ENCODE measurements at regions not wholly inside any gene's neighbourhood (a gene's known extent, or its start where the extent isn't known, plus 50 kb on each side); places are given as distances from the start of the nearest gene placed in this dataset.
"Not testable (repeated sequence)": the region's sequence is repeated elsewhere in the genome, so short reads cannot be mapped to it uniquely, and the experiment has no call there.

DNA sequence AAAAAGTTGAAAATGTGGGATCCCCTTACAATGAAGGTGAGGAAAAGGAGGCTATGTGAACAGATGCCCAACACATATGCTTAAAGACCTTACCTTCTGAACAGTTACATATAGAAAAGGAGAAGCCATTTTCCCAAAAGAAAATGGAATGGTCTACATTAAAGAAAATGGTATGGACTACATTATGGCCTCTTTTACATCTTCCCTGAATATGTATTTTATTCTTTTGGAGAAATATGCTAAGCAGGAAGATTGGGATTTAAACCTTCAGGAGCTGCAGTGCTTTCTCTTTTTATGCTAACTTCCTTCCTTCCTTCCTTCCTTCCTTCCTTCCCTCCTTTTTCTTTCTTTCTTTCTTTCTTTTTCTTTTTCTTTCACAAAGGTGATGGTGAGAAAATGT lies 155.4 kb downstream of the SEC23IP start:
- no peak for DNase-seq (ENCODE audit: low read depth in 4 of 4, low spot score in 2 of 4)

DNA sequence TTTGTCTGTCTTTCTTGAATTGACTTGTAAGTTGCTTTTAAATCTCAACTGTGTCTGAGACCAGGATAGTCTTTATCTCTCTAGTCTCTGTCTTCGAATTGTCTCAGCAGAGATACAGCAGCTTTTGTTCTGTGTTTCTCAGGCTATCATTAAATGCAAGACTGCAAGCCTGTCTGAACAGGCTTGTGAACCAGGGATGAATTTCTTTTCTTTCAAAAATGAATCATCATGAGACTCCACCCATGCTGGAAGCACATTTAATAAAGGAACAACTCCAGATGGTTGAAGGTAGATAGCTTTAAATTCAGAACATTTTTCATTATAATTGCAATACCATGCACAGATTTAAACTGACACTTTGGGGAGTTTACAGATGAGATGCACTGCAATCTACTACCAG lies 155.9 kb downstream of the SEC23IP start:
- no peak for DNase-seq (ENCODE audit: low read depth in 4 of 4, low spot score in 2 of 4)

DNA sequence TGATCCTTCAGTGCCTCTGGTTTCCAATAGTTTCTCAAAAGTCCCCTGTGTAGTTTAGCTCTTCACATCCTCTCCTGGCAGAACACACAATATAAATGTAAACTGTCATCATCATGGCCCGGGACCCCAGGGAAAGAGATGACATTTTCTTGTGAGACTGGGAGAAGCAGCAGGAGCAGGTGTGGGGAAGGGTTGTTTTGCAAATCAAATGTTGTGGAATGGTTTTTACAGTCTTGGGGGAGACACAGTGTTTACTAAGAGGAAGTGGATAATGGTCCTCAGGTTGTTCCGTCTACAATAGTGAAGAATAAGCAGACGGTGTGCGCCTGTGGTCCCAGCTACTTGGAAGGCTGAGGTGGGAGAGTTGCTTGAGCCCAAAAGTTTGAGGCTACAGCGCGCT lies 159.1 kb downstream of the SEC23IP start:
- DNase-seq (ENCODE audit: low read depth in 4 of 4, low spot score in 2 of 4), result no peak

DNA sequence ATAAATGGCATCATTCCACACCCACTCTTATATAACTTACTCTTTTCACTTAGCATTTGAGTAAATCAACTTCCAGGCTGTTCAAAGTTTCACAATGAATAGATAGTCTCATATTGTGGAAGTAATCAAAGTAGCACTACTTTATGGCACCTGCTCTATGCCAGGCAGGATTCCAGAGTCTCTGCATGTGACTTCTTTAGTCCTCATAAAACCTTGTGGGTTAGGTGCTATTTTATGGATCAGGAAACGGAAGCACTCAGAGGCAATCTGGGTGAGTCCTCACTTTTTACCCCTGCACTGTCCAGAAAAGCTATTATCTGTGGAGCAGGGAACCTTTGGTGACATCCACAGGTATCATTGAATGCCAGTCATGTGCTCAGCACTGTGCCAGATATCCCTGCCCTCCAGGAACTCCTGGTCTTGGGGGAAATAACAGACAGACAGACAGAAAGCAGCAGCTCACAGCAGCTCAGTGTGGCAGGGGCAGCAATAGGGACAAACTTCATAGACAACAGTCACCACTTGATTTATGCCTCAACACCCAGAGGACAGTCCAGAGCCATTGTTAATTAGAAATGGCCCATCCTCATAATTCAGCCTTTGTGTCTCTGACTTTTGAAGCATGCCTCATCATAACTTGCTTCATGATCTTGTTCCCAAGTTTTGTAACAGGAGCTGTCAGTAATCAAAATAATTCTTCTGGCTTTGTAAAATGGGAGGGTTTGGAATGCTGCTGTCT lies 160.6 kb downstream of the SEC23IP start:
- DNase-seq (ENCODE audit: low read depth in 4 of 4, low spot score in 2 of 4), result no peak

DNA sequence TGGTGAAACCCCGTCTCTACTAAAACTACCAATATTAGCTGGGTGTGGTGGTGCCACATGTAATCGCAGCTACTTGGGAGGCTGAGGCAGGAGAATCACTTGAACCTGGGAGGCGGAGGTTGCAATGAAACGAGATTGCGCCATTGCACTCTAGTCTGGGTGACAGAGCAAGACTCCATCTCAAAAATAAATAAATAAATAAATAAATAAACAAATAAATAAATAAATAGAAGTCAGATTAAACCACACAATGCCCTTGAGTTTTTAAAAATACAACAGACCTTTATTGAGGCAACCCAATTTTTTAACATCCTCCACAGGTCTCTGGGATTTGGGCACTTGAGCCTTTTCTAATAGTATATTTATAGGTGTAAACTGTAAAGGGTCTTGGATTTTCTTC lies 167.3 kb downstream of the SEC23IP start:
- DNase-seq (ENCODE audit: low read depth in 4 of 4, low spot score in 2 of 4), result not testable (repeated sequence)

DNA sequence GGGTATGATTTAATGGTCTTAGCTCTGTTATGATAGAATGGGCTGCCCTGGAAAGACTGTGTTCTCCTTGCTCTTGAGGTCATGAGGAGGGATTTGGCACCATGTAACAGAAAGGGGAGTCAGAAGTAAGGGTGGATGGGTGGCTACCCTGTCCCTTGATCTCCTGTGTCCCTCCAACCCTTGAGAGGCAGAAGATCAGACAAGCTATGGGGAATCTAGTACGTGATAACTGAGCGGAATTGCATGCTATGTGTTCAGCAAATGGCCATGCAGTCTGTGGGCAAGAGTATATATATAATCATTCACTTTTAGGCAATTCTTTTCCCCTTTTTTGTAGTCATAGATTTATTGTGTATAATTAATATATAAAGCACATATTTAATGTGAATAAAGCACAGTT lies 174.9 kb downstream of the SEC23IP start:
- DNase-seq (ENCODE audit: low read depth in 4 of 4, low spot score in 2 of 4), result no peak

DNA sequence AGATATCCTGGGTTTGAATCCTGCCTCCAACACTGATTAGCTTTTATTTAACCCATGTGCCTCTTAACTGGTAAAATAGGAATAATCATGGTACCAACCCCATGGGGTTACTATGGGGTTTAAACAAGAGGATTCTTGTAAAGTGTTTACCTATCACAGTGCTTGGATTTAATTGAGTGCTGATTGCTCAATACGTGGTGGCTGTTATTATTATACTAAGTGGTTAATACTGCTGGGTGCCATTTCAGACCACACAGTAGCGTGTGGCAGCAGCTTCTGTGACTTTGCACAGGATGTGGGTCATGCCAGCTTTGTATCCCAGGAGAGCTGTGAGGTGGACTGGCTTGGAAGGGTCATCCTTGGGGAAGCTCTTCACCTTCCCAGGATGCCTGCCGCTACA lies 177.2 kb downstream of the SEC23IP start:
- no peak for DNase-seq (ENCODE audit: low read depth in 4 of 4, low spot score in 2 of 4)

DNA sequence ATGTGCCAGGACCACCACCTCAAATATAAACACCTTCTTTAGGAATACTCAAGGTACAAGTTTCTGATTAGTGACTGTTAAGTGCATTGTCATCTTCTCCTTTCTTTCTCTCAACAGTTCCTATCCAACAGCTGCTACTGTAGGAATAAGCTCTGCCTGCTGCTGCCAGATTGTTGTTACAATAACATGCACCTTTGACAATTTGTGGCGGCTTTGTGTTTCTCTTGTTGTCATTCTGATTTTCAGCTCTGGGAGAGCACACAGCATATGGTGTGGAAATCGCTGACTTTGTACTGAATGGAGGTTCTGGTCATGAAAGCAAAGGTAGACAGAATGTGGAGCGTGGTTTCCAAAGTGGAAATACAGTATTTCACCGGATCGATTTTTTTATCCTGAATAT lies 182.8 kb downstream of the SEC23IP start:
- no peak for DNase-seq (ENCODE audit: low read depth in 4 of 4, low spot score in 2 of 4)

DNA sequence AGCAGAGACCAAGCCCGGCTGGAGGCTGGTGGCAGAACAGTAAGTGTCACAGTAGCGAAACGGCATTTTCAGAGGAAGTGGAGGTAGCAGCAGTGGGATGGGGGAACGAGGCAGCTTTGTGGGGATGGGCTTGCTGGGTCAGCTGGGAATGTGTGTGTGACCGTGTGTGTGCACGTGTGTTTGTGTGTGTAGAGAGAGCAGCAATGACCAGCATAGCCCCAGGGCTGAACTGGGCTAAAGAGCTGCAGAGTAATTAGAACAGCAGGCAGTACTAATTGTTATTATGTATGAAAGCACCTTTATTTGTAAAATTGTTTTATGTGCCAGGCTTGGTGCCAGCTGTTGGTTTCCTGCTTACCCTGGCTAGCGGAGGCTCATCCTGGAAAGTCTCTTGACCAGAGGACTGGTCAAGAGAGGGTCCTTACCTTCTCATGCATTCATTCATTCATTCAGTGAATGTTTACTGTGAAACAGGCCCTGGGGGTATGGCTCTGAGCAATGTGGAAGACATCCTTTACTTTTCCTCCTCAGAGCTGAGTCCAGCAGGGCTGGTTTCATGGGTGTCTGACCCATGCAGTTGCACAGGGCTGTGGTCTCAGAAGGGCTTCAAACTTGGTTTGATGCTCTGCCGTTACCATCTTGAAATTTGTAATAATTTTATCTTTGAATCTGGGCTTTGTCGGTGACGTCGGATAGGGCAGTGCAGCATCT lies 184.6 kb downstream of the SEC23IP start:
- no peak for DNase-seq (ENCODE audit: low read depth in 4 of 4, low spot score in 2 of 4)

DNA sequence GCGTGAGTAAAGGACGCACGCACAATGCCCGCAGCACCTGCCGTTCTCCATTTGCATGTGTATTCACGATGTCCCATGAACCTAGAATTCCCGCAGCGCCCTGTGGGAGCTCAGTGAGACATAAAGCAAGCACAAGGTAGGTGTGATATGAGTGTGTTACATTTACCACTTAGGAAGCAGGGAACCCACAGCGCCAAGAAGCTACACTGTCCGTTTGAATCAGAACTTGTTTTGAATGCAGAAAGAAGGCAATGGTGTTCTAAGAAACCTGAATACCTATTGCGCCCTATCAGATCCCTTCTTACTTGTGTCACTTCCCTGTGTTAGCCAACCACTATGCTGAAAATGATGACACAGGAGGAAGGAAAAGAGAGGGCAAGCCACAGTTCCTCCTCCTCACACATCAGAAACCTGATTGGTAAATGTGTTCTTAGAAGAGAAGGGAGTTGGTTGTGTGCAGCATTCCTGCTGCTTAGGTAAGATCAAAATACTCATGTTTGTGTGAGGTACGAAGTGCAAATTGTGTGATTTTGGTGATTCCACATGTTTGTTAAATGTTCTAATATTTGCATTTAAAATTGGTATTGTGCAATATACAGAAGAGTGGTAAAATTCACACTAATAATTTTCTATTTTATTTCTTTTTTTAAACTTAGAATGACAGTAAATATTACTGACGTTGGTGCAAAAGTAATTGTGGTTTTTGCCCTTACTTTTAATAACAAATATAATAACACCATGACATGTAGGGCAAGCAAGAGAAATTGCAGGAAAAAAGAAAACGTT lies 185.4 kb downstream of the SEC23IP start:
- no peak for DNase-seq (ENCODE audit: low read depth in 4 of 4, low spot score in 2 of 4)

DNA sequence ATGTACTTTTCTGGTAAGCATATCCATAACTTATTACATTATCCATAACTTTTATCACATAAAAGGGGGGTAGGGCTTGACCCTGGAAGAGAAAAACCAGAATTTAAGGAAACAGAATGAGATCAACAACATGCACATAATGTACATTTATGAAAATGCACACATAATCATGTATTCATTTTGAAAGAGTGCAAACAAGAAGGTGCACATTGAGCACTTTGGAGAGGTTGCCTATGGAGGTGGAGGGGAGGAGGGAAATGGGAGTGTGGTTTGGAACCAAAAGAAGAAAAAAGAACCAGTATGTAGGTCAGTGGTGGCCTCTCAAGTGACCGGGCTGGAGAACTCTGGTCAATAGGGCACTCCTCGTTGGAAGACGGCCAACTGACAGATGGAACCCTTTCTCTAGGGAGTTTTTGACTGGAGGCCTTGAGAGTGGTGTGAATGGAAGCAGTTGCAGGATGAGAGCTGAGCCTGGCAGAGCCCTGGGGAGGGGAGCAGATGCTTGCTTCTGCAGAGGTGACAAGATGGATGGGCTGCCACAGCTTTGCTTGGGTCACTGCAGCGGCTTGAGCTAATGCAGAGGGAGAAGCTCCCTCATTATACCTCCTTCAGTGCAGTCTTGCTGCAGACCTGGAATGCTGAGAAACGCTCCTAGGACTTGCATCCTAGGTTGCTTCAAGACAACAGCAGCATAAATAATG lies 192.7 kb downstream of the SEC23IP start:
- DNase-seq (ENCODE audit: low read depth in 4 of 4, low spot score in 2 of 4), result peak in 1 of 4 donors; percentile 11

DNA sequence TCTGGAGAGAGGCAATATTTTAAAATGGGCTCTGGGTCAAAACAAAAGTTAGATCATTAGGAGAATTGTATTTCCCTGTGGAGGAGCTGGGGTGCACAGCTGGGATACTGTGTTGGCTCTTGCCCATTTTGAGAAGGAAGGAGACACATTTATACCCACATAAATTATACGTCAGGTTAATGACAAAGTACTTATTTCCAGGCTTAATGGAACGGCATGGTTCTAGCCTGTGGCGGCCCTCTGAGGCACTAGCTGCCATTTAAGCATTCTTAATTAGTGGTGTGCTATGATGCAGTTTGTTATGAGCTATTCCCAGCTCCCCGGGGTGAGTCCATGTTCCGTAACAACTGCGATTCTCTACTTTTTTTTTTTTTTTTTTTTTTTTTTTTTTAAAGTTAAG lies 193.5 kb downstream of the SEC23IP start:
- no peak for DNase-seq (ENCODE audit: low read depth in 4 of 4, low spot score in 2 of 4)

DNA sequence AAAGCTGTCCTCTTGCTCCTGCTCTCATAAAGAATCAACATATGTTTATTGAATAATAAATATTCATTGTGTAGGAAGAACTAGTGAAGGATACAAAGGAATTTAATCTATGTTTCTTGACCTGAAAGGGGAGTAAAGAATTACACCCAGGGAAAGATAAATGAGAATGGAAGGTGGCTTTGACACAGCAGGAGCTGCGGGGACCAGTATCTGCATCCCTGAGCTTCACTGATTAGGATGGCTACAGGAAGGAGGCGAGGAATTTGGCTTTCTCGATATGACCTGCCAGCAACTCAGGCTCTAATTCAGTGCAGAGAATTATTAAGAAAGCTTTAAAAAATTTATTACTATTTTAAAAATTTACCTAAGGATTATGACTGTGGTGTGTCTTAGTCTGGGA lies 194.6 kb downstream of the SEC23IP start:
- no peak for DNase-seq (ENCODE audit: low read depth in 4 of 4, low spot score in 2 of 4)

DNA sequence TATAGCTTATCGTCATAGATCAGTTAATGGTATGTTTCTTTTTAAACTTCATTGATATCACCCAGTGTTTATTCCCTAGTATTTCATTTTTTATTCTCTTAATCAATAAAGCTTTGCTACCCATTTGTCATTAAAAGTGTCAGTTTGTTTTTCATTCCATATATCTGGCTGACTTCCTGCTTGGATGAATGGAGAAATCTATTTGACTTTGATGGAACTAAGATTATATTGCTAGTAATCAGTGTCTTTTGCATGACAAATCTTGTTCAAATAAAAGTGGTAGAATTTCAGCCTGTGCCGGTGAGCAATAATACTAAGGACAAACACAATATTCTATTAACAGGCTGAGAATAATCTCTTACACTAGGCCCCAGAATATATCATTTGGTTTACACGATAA lies 203.3 kb downstream of the SEC23IP start:
- DNase-seq (ENCODE audit: low read depth in 4 of 4, low spot score in 2 of 4), result no peak

DNA sequence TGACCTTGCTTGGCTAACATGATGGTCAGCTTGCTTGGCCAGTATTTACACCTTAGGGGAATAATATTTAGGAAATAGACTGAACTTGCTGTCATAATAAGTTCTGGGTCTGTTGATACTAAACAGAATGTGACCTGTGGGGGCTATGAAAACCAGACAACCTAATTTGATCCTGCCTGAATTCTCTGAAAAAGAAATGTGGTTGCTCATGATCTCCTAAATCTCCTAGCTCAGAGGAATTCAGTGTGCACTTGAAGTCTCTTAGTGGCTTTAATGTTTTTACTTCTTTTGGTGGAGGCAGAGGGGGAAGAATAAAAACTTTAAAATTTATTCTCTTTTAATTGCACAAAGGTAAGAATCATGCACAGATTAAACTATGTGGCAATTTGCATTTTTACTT lies 205.2 kb downstream of the SEC23IP start:
- DNase-seq (ENCODE audit: low read depth in 4 of 4, low spot score in 2 of 4), result no peak

DNA sequence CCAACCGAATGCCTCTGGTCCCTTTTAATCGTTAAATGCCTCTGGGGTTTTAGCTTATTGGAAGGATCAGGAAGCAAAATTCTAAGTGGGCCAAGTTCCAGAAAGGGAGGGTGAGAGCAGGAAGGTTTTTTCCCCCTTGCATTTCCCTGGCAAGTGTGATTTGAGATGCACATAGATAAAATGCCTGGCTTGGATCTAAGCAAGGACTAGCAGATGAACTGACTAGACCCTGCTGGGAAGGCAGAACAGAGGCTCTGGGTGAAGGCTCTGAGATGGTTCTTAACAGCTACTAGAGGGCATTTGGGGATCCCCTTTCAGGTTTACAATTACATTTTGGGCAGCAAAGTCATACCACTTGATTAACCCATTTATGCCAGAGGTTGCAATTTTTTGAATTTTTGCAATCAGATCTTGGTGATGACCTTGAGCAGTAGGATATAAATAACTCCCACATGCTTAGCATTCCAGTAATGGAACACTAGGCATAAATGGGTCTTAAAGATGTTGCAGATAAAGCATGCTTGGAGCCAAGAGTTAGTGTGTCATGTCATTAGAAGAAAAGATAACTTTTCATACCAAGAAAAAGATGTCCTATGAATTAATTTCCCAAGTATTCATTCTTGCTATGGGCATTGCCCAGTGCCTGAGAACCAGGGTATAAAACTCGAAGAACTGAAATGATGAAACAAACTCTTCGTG lies 205.9 kb downstream of the SEC23IP start:
- DNase-seq (ENCODE audit: low read depth in 4 of 4, low spot score in 2 of 4), result no peak

DNA sequence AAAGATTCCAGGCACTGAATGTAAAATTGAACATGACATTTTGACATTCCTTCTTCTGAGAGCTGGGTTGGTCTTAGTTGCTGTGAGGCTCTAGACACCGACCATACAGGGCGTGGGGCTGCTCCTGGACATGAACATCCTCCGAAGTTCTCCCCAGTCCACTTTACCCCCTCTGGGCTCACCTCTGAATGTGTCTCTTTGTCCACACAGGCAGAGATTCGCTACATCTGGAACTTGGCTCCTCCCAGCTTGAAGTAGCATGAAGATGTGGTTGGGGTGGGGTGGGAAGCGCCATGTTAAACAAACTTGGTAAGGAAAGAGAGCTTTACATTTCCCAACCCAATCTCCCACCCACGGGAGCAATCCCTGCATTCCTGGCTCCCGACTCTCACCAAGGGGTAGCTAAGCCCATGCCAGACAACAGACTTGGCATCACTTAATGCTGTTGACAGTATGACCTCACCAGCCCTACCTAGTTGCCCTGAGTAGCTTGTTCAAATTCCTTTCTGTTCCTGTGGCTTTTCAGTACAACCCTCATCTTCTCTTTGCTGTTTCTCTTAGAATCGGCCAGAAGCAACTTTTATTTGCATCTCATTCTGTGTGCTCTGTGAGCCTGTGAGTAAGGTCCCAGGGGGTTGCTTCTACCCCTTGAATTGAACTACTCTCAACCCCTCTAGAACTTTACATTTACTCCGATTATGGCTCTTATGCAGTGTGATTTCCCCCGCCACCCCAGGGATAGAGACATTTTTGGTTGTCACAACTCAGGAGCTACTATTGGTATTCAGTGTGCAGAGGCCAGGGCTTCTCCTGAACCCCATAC lies 211.4 kb downstream of the SEC23IP start:
- no peak for DNase-seq (ENCODE audit: low read depth in 4 of 4, low spot score in 2 of 4)

DNA sequence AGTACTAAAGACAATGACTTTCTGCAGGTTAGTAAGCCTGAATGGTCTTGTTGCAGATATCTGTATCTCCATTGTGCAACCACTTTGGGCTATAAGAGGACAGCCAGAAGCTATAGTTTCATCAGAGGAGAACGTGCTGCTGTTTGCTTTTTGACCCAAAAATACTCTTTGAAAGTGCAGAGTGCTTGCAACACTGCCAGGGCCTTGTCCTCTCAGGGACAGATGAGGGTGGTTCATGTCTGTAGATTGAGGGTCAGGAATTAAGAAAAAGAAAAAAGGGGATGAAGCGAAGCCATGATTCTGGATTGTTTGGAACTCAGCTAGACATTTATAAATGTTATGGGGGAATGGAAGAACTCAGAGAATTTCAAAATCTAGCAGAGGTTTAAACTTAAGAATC lies 212.5 kb downstream of the SEC23IP start:
- DNase-seq (ENCODE audit: low read depth in 4 of 4, low spot score in 2 of 4), result no peak

DNA sequence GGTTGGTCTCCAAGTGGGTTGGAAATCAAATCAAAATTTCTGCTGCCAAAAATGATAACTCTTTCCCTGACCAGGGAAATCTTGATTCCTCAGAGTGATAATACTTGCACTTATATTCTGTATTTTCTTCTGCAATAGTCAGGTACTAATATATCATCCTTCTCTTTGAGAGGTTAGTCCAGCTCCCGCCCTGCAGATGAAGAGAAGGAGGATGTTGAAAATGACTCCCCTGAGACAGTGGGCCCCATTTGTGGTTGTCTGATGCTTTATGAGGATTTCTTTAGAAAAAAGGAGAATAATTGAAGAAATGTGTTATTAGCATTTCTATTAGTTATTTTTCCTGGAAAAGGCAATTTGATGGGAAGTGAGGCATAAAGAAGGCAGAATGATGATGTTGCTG lies 213.0 kb downstream of the SEC23IP start:
- no peak for DNase-seq (ENCODE audit: low read depth in 4 of 4, low spot score in 2 of 4)

DNA sequence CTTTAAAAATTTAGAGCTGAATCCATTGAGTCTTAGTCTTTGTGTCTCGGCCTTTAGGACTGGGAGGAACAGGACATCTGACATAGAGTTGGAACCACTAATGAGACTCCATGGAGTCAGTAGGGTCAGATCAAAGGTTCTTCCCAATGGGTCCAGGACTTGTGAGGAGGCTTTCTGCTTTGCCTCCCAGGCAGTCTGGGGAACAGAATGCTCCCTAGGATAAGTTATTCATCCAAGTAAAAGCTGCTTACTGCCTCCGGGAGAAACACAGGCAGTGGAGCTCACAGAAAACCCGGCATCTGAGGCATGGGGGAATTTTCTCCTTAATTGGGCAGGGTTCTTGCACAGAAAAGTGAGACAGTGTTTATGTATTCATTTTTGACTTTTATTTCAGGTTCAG lies 216.4 kb downstream of the SEC23IP start:
- DNase-seq (ENCODE audit: low read depth in 4 of 4, low spot score in 2 of 4), result no peak
